OCI-LY7 (cell line): ENCODE measurements at regions not wholly inside any gene's neighbourhood (a gene's known extent, or its start where the extent isn't known, plus 50 kb on each side); places are given as distances from the start of the nearest gene placed in this dataset.

ENCODE experiments used
- CTCF ChIP-seq: fragments of 200-600 bp; sonication (generic); conservative IDR thresholded peaks from 2 replicates; pipeline ENCODE4 v1.5.1; 2014; ENCODE audit warnings: mild to moderate bottlenecking, antibody characterized with exemption, low read length, moderate library complexity, mixed read lengths
- EZH2phosphoT487 ChIP-seq: fragments of 200-600 bp; sonication (generic); IDR thresholded peaks from 2 replicates; pipeline ENCODE4 v1.6.1; 2018; ENCODE audit warnings: low read depth, borderline replicate concordance, mild to moderate bottlenecking, mixed run types, antibody characterized with exemption, low read length, moderate library complexity, mixed read lengths

GRCh38 chr3:193882091-193882490 is 253.9 kb upstream of the HES1 start:
- no peak for TF ChIP-seq CTCF
- TF ChIP-seq EZH2phosphoT487 = no peak
